IMR-90 (cell line): ENCODE measurements at regions not wholly inside any gene's neighbourhood (a gene's known extent, or its start where the extent isn't known, plus 50 kb on each side); places are given as distances from the start of the nearest gene placed in this dataset.

ENCODE experiments used
- ATAC-seq: fragments of 200-7000 bp; cut with Tn5 transposase; 2 replicates; pipeline ENCODE4 v1.9.1; 2020; ENCODE audit warnings: low read depth, mild to moderate bottlenecking, moderate library complexity
- BruUV-seq: library from RNA; stranded (reverse); fragments of 400-500 nt; replicated peaks from 2 replicates; lab custom pipeline; 2021; lab: Mats Ljungman, UMichigan
- CTCF ChIA-PET: fragments of 300-600 bp; formaldehyde crosslinking; extraction: SDS; loops from one replicate; lab custom pipeline; 2021; ENCODE audit warnings: antibody characterized with exemption; lab: Yijun Ruan, JAX
- POLR2A ChIA-PET: fragments of 300-600 bp; sonication (Branson Sonifier 250); formaldehyde crosslinking; loops from one replicate; lab custom pipeline; 2022; ENCODE audit warnings: antibody characterized with exemption; ENCODE audit not compliant: unreplicated experiment; lab: Charles Lee
- DNase-seq: peaks from one replicate; pipeline ENCODE4 v3.0.0; 2013
- H2AFZ ChIP-seq: replicated peaks from 2 replicates; pipeline ENCODE3; 2013; ENCODE audit warnings: low read length, mild to moderate bottlenecking; ENCODE audit not compliant: poor library complexity
- H2AK5ac ChIP-seq: 2 replicates; pipeline ENCODE4 v1.6.1; 2013; ENCODE audit warnings: low read depth, low read length, inconsistent platforms
- H2AK9ac ChIP-seq: replicated peaks from 2 replicates; pipeline ENCODE3; 2013; ENCODE audit warnings: mild to moderate bottlenecking, low read depth, low read length, moderate library complexity; ENCODE audit not compliant: poor library complexity
- H2BK120ac ChIP-seq: 2 replicates; pipeline ENCODE4 v1.6.1; 2013; ENCODE audit warnings: low read depth, low read length, inconsistent platforms
- H2BK15ac ChIP-seq: 3 replicates; pipeline ENCODE4 v1.6.1; 2013; ENCODE audit warnings: low read depth, low read length, inconsistent platforms
- H2BK20ac ChIP-seq: 2 replicates; pipeline ENCODE4 v1.6.1; 2013; ENCODE audit warnings: low read depth, mild to moderate bottlenecking, inconsistent platforms, low read length, moderate library complexity
- H2BK5ac ChIP-seq: 2 replicates; pipeline ENCODE4 v1.6.1; 2013; ENCODE audit warnings: mild to moderate bottlenecking, low read depth, low read length, inconsistent platforms; ENCODE audit not compliant: poor library complexity, severe bottlenecking
- H3K14ac ChIP-seq: replicated peaks from 2 replicates; pipeline ENCODE4 v1.6.1; 2013; ENCODE audit warnings: low read depth, low read length, inconsistent platforms
- H3K18ac ChIP-seq: 2 replicates; pipeline ENCODE4 v1.6.1; 2013; ENCODE audit warnings: low read depth, low read length, control low read depth
- H3K23ac ChIP-seq: 2 replicates; pipeline ENCODE4 v1.6.1; 2013; ENCODE audit warnings: low read depth, low read length, inconsistent platforms
- H3K27ac ChIP-seq: 2 replicates; pipeline ENCODE4 v1.5.1; 2013; ENCODE audit warnings: mild to moderate bottlenecking, control low read depth, low read length; ENCODE audit not compliant: insufficient read depth
- H3K27me3 ChIP-seq: 2 replicates; pipeline ENCODE4 v1.6.1; 2013; ENCODE audit warnings: low read length; ENCODE audit not compliant: control insufficient read depth, insufficient read depth
- H3K36me3 ChIP-seq: 2 replicates; pipeline ENCODE4 v1.6.1; 2013; ENCODE audit warnings: low read length, mixed read lengths; ENCODE audit not compliant: control insufficient read depth, insufficient read depth
- H3K4ac ChIP-seq: 2 replicates; pipeline ENCODE4 v1.6.1; 2013; ENCODE audit warnings: low read depth, low read length, inconsistent platforms
- H3K4me1 ChIP-seq: 2 replicates; pipeline ENCODE4 v1.6.1; 2013; ENCODE audit warnings: low read length, mixed read lengths; ENCODE audit not compliant: control insufficient read depth, insufficient read depth
- H3K4me2 ChIP-seq: 2 replicates; pipeline ENCODE4 v1.6.1; 2013; ENCODE audit warnings: low read depth, mild to moderate bottlenecking, control low read depth, low read length, moderate library complexity
- H3K4me3 ChIP-seq: 2 replicates; pipeline ENCODE4 v1.5.1; 2013; ENCODE audit warnings: low read depth, mild to moderate bottlenecking, control low read depth, low read length, moderate library complexity; ENCODE audit not compliant: insufficient read depth
- H3K56ac ChIP-seq: 2 replicates; pipeline ENCODE4 v1.6.1; 2013; ENCODE audit warnings: low read length, inconsistent platforms; ENCODE audit not compliant: insufficient read depth; ENCODE audit errors: extremely low read depth
- H3K79me1 ChIP-seq, 2 experiments: 2 replicates each; pipeline ENCODE4 v1.6.1; 2013; ENCODE audit warnings: low read length in 2 of 2, inconsistent platforms in 1 of 2, low read depth in 1 of 2
- H3K9ac ChIP-seq: 2 replicates; pipeline ENCODE4 v1.6.1; 2013; ENCODE audit warnings: low read depth, low read length, control low read depth
- H3K9me1 ChIP-seq: 2 replicates; pipeline ENCODE4 v1.6.1; 2013; ENCODE audit warnings: low read length, inconsistent platforms; ENCODE audit not compliant: insufficient read depth
- H3K9me3 ChIP-seq: 2 replicates; pipeline ENCODE4 v1.6.1; 2013; ENCODE audit warnings: low read length; ENCODE audit not compliant: control insufficient read depth, insufficient read depth
- H4K20me1 ChIP-seq: 2 replicates; pipeline ENCODE4 v1.6.1; 2013; ENCODE audit warnings: low read length, inconsistent platforms; ENCODE audit not compliant: insufficient read depth
- H4K5ac ChIP-seq: 2 replicates; pipeline ENCODE4 v1.6.1; 2013; ENCODE audit warnings: mild to moderate bottlenecking, low read depth, low read length, control low read depth
- H4K8ac ChIP-seq, 2 experiments: 2 replicates each; pipeline ENCODE4 v1.6.1; 2013; ENCODE audit warnings: low read depth in 2 of 2, low read length in 2 of 2, control low read depth in 1 of 2, inconsistent platforms in 1 of 2
- H4K91ac ChIP-seq: 2 replicates; pipeline ENCODE4 v1.6.1; 2013; ENCODE audit warnings: low read depth, low read length, inconsistent platforms; ENCODE audit not compliant: insufficient read depth
- BHLHE40 ChIP-seq: fragments of 150-350 bp; IDR thresholded peaks from 2 replicates; pipeline ENCODE4 v1.6.1; 2016; ENCODE audit warnings: mild to moderate bottlenecking, low read depth, low read length
- CEBPB ChIP-seq: IDR thresholded peaks from 2 replicates; pipeline ENCODE4 v1.6.1; 2012; ENCODE audit warnings: low read depth, low read length, improper control_type of control experiment
- CHD1 ChIP-seq: IDR thresholded peaks from 2 replicates; pipeline ENCODE4 v1.6.1; 2012; ENCODE audit warnings: low read depth, low read length, improper control_type of control experiment
- FOS ChIP-seq: fragments of 150-350 bp; IDR thresholded peaks from 2 replicates; pipeline ENCODE4 v1.6.1; 2016; ENCODE audit warnings: low read depth, low read length
- MAZ ChIP-seq: IDR thresholded peaks from 2 replicates; pipeline ENCODE4 v1.6.1; 2012; ENCODE audit warnings: low read depth, mild to moderate bottlenecking, low read length, improper control_type of control experiment, moderate library complexity, borderline replicate concordance
- MXI1 ChIP-seq: IDR thresholded peaks from 2 replicates; pipeline ENCODE4 v1.6.1; 2012; ENCODE audit warnings: low read depth, mild to moderate bottlenecking, low read length, moderate library complexity, borderline replicate concordance
- POLR2A ChIP-seq: IDR thresholded peaks from 2 replicates; pipeline ENCODE4 v1.6.1; 2012; ENCODE audit warnings: mild to moderate bottlenecking, low read depth, low read length
- RAD21 ChIP-seq: IDR thresholded peaks from 2 replicates; pipeline ENCODE4 v1.6.1; 2012; ENCODE audit warnings: low read length, improper control_type of control experiment
- RFX5 ChIP-seq: IDR thresholded peaks from 2 replicates; pipeline ENCODE4 v1.8.0; 2012; ENCODE audit warnings: low read depth, mild to moderate bottlenecking, low read length, moderate library complexity
- SMC3 ChIP-seq: fragments of 150-350 bp; IDR thresholded peaks from 2 replicates; pipeline ENCODE4 v1.6.1; 2016; ENCODE audit warnings: low read depth, mild to moderate bottlenecking, antibody characterized with exemption, low read length, moderate library complexity
- WGBS, 2 experiments: methylation state at CpG; one replicate each; pipeline versions ENCODE4 v1.1.5 to v1.1.7; 2013; ENCODE audit warnings: missing lambda C conversion rate in 2 of 2; ENCODE audit not compliant: insufficient read length in 1 of 2; ENCODE audit errors: extremely low coverage in 2 of 2; 5-methylcytosine and 5-hydroxymethylcytosine counted together
- dilution Hi-C: fragments of 300-500 bp; cut with HindIII; formaldehyde crosslinking; loops from one replicate; pipeline ENCODE4 v1.14.3; 2018; ENCODE audit warnings: low sequenced_read_pairs; ENCODE audit not compliant: unreplicated experiment
- in situ Hi-C: fragments of 300-500 bp; cut with MboI; formaldehyde crosslinking; loops from 3 replicates; pipeline ENCODE4 v1.14.3; 2019; ENCODE audit warnings: low sequenced_read_pairs, inconsistent platforms, mixed read lengths
- intact Hi-C: fragments of 100-400 bp; cut with micrococcal nuclease; formaldehyde crosslinking; loops from 2 replicates; pipeline ENCODE4 v1.10.0; 2022
- TF ChIP-seq, protein P1 (sequence below): fragments of 150-350 bp; IDR thresholded peaks from 2 replicates; pipeline ENCODE4 v1.6.1; 2017; ENCODE audit warnings: mild to moderate bottlenecking, antibody characterized with exemption, low read length, low read depth
- TF ChIP-seq, protein P2 (sequence below): fragments of 150-350 bp; IDR thresholded peaks from 2 replicates; pipeline ENCODE4 v1.6.1; 2016; ENCODE audit warnings: low read depth, mild to moderate bottlenecking, low read length, moderate library complexity, borderline replicate concordance

DNA sequence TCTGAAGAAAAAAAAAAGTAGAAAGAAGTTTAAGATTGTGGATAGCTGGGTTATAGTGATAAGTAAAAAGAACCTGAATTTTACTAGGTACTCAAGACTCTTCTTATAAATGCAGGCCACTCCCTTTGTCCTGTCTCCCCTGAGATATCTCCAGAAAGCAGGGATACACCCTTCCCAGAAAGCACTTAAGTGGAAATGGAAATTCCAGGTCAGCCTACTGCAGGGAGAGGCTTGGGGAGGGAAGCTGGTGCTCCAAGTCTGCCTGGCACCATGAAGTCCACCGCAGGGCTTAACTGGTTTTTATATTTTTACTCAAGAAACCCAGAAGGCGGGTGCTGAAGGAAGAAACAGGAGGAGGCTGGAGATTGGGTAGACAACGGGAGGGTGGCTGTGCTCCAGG is 162.3 kb downstream of the INHBA start:
- ChIA-PET POLR2A (interaction anchor here (0.6 kb wide), 1 partner anchor 156 kb away, joined by 3 read pairs; no protein-coding TSS in a partner anchor), CTCF (no interaction called here)
- no peak overlapping the region for H2AFZ ChIP-seq
- no peak overlapping the region for H3K56ac ChIP-seq
- H2BK5ac ChIP-seq: no peak overlapping the region
- no peak overlapping the region for H4K91ac ChIP-seq
- BruUV-seq: no TSS peak
- intact Hi-C loops: no loop called here
- H3K9ac ChIP-seq: no peak overlapping the region
- H3K4me3 ChIP-seq: no peak overlapping the region
- no peaks in the 10 kb centered on the region for H3K36me3 ChIP-seq
- no peak overlapping the region for H4K8ac ChIP-seq
- no peak overlapping the region for H3K14ac ChIP-seq
- no peak overlapping the region for H2AK9ac ChIP-seq
- peaks cover 5% of the 10 kb centered on the region for H3K4me1 ChIP-seq
- no peaks in the 10 kb centered on the region for H3K27me3 ChIP-seq
- no peaks in the 10 kb centered on the region for H3K9me1 ChIP-seq
- DNase-seq (no peak), ATAC-seq (no peak)
- no peak overlapping the region for H3K27ac ChIP-seq
- no peak overlapping the region for H2BK15ac ChIP-seq
- in situ Hi-C loops: no loop called here
- no peak overlapping the region for H2BK20ac ChIP-seq
- no peak overlapping the region for H3K18ac ChIP-seq
- TF ChIP-seq CEBPB (no peak), POLR2A (no peak), CHD1 (no peak), BHLHE40 (no peak), MAZ (no peak), MXI1 (no peak), RFX5 (no peak), FOS (no peak), SMC3 (no peak), RAD21 (no peak)
- TF ChIP-seq, protein P1, sequence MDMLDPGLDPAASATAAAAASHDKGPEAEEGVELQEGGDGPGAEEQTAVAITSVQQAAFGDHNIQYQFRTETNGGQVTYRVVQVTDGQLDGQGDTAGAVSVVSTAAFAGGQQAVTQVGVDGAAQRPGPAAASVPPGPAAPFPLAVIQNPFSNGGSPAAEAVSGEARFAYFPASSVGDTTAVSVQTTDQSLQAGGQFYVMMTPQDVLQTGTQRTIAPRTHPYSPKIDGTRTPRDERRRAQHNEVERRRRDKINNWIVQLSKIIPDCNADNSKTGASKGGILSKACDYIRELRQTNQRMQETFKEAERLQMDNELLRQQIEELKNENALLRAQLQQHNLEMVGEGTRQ: no peak
- TF ChIP-seq, protein P2, sequence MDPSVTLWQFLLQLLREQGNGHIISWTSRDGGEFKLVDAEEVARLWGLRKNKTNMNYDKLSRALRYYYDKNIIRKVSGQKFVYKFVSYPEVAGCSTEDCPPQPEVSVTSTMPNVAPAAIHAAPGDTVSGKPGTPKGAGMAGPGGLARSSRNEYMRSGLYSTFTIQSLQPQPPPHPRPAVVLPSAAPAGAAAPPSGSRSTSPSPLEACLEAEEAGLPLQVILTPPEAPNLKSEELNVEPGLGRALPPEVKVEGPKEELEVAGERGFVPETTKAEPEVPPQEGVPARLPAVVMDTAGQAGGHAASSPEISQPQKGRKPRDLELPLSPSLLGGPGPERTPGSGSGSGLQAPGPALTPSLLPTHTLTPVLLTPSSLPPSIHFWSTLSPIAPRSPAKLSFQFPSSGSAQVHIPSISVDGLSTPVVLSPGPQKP: no peak
- dilution Hi-C loops: no loop called here
- H3K23ac ChIP-seq: no peak overlapping the region
- H4K5ac ChIP-seq: no peak overlapping the region
- H2AK5ac ChIP-seq: no peak overlapping the region
- H3K4me2 ChIP-seq: no peak overlapping the region
- no peaks in the 10 kb centered on the region for H4K20me1 ChIP-seq
- WGBS, 2 experiments: no CpG with 5 or more reads among the region's 3 CpGs
- H2BK120ac ChIP-seq: no peak overlapping the region
- H3K79me1 ChIP-seq: no peaks in the 10 kb centered on the region
- no peak overlapping the region for H3K4ac ChIP-seq
- no peaks in the 10 kb centered on the region for H3K9me3 ChIP-seq
